Amniotic epithelial cell (primary cell): ENCODE measurements at regions not wholly inside any gene's neighbourhood (a gene's known extent, or its start where the extent isn't known, plus 50 kb on each side); places are given as distances from the start of the nearest gene placed in this dataset.

Experiments
- DNase-seq: peaks from one replicate; pipeline ENCODE4 v3.0.0-alpha.2; 2010; ENCODE audit warnings: low read depth

DNA sequence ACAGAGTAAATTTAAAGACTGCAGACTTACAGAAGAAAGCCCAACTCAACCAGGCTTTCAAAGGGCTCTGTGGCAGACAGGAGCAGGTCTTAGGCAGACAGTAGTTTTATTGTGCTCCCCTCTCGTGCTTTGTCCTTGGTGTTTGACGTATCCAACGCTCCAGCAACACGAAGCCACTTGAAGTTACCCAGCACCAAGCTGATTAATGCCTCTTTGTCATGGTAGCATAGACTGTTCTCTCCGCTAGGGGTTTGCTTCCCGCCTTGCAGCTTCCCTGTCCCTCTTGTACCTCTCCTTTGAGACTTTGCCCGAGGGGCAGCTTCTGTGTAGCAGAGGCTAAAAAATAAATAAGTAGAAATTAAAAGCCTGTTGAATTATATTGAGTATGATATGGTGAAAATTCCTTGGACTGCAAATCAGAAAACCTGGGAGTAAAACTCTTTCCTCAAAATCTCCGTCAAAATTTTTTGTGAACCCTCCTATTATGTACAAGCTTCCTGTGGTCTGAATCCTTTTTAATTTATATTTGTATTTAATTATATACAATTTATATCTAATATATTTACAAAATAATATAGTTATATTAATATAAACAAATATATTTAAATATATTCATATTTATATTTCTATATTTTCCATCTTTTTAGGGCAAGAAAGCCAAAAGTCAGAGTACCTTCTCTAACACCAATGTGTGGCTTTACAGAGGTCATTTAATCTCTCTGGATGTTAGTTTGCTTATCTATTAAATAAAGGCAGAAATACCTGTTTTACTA lies 405.4 kb downstream of the DMAC1 start:
- DNase-seq: no peak

- DNase-seq: no peak
These were observed 407.4 kb downstream of the DMAC1 start for GRCh38 chr9:7392148-7392547.

GRCh38 chr9:7388755-7389154 lies 410.8 kb downstream of the DMAC1 start:
- no peak for DNase-seq

- no peak for DNase-seq
These were observed 411.7 kb downstream of the DMAC1 start for GRCh38 chr9:7387840-7388239.

GRCh38 chr9:7382304-7382703 lies 417.3 kb downstream of the DMAC1 start:
- no peak for DNase-seq

DNA sequence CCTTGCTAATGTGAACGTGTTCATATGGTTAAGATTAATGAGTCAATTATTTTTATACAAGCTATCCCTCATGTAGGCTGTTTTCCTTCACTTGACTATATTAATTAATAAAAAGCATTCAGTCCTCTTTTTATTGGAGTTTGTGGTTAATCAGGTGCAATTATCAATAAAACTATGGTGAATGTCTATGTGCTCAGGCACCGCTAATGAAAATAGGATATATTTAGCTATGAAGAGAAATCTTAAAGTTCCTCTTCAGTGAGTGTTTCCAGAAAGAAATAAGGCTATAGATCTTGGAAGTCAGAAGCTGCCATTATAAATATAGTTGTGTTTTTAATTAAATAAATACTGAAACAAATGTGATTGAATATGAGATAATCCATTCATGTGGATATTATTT lies 422.1 kb downstream of the DMAC1 start:
- no peak for DNase-seq

GRCh38 chr9:7376833-7377232 lies 422.7 kb downstream of the DMAC1 start:
- DNase-seq: no peak

DNA sequence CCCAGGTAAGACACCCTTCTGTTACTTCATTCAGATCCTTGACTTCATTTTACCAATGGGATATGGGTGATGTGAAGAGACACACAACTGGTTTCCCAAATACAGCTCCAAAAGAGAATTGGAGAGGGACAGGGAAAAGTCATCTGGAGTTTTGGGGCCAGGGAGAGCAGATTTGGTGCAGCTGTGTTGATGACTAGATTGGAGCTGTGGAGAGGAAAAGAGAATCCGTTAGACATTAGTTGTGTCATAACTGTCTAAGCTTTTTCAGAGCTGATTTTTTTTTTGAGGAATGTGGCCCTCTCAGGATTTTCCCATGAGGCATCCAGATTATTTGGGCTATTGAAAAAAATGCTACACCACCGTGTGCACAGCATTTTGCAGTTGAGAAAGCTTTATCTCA lies 423.4 kb downstream of the DMAC1 start:
- DNase-seq: no peak

DNA sequence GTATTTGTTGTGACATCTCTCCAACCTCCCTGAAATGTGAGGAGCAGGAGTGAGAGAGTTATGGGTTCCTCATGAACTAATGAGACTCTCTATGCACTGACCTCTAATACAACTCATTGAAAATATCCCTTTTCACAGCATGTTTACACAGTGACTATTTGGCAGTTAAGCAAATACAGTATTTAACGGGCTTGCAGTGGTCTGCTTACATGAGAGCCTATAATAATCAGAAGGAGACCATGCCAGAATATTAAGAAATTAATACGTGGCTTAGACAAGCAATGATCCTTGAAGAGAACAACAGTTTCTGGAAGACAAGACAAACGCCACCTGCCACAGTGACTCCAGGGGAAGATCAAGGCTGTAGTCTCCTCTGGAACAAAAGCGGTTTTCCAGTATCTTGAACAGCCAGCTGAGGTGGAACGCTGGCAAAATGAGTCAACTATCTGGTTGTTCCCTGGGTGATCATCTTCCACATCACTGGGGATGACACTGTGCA lies 424.5 kb downstream of the DMAC1 start:
- DNase-seq: no peak

GRCh38 chr9:7370988-7371387 lies 428.6 kb downstream of the DMAC1 start:
- DNase-seq: no peak

- DNase-seq: no peak
These were observed 429.2 kb downstream of the DMAC1 start for GRCh38 chr9:7370381-7370780.

DNA sequence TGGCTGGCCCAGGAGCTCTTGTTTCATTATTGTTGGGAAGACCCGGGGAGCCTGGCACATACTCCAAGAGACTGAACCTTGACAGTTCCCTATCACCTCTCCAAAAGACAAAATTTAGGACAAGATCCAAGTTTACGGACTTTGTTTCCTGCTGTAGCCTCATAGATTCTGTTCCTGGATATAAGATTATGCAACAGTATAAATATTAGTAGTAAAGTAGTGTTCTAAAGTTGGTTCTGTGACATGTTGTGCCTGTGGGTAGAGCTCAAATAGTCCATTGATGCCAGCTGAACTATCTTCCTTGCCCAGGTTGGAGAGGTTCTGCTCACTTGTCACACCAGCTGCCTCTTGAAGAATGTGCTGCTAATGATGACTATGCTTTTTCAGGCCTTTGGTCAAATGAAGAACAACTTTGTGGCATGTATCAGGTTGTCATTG lies 430.2 kb downstream of the DMAC1 start:
- no peak for DNase-seq

GRCh38 chr9:7368410-7369292 lies 430.9 kb downstream of the DMAC1 start:
- DNase-seq: peak; percentile 96

DNA sequence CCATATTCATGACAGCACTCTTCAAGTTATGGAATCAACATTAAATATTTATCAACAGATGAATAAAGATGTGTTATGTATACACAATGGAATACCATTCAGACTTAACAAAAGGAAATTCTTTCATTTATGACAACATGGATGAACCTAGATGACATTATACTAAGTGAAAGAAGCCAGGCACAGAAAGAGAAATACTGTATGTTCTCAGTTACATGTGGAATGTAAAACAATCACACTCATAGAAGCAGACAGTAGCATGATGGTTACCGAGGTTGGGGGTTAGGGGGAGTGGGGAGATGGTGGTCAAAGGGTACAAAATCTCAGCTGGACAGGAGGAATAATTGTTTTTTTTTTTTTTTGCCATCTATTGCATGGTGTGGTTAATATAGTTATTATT lies 431.9 kb downstream of the DMAC1 start:
- peak; percentile 28 for DNase-seq

- no peak for DNase-seq
These were observed 433.5 kb downstream of the DMAC1 start for GRCh38 chr9:7366121-7366520.

DNA sequence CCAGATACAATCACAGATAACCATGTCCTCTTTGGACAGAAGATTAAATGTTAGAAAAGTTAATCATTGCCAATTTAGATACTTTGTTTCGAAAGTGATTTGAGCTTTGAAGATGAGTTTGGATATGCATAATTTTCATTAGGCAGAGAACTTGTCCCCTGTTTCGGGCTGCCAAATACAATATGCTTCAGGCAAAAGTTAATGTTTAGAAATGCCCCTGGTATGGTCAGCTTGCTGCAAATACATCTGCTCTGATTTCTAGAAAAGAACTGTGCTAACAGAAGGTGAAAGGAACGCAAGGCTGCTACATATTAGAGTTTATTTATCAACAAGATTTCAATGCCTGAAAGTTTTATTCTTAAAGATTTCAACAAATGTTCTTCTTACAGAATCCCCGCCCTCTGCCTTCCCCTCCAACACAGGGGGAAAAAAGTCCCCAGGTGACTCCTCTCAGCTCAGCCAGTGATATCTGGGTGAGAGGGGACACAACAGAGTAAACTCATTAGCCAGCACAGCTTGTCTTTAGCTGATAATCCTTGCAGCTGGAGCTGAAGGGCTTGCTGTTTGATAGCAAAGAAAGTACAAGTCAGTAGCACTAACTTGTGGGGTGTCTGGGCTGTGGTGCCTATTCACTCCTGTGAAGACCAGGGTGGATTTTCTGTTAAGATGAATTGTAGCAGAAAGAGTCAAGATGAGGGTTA lies 435.7 kb downstream of the DMAC1 start:
- no peak for DNase-seq

DNA sequence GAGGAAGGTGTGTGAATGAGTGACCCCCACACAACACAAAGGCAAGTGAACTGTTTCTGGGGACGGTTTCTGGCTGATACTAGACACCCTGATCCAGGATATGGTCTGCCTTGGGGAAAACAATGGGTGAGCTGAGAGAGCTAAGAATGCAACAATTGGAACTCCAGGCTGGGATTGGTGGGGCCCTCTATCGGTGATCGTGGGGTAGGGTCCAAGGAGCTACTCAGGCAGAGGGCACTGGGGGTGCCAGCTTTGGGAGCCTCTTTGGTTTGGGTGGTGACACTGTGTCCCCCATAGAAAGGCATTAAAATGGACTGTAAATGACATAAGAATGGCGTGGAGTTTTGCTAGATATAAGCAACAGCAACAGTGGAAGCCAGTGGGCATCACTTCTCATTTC lies 439.1 kb downstream of the DMAC1 start:
- no peak for DNase-seq

- no peak for DNase-seq
These were observed 440.7 kb downstream of the DMAC1 start for GRCh38 chr9:7358876-7359275.

GRCh38 chr9:7354704-7355103 lies 444.9 kb downstream of the DMAC1 start:
- no peak for DNase-seq

DNA sequence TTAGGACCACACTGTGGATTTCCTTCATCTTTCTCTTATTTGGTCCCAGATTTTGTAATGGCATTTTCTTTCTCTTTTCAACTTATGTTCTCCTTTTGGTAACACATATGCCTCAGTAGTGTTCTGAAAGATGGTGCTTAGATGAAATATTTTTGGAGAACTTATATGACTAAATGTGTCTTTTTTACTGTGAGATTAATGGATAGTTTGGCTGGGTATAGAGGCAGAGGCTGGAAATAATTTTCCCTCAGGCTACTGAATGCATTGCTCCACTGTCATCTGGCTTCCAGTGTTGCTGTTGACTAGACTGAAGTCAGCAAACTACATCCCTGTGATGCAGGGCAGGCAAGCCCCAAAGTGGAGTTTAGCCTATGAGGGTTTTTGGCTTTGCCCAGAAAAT lies 450.9 kb downstream of the DMAC1 start:
- DNase-seq: no peak

DNA sequence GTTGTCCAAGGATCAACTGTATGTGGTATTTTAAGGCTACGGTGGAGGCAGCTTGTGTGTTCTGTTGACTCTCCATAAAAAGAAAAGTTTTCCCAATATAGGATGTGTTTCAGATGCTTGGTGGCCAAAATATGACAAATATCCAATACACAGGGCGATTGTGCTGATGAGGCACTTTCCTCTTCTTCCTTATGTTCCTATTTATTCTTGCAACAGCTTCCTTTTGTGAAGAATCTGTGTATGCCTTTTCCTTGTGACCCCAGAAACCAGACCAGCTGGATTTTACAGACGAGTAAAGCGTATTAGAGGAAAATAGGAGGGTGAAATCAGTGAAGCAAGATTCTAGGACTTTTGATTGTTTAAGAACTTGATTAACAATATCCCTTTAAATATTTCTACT lies 452.0 kb downstream of the DMAC1 start:
- DNase-seq: no peak

DNA sequence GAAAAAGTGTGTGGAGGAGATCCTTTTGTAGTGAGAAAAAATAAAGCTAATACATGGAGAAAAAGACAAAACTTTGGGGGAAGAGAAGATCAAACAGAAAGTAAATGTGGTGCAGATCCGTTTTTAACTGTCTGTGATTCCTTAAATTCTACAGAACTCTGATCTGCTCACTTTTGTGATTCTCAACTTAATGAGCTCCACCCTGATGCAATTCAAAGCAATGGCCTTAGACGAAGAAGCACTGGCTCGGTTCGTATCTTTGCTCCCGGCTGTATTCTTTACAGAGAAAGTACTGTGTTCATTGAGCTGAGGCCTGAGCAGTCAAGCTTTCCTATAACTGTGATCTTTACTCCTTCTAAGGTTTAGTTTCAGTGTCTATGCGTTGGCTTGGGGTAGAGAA lies 453.4 kb downstream of the DMAC1 start:
- no peak for DNase-seq

GRCh38 chr9:7342736-7343135 lies 456.8 kb downstream of the DMAC1 start:
- DNase-seq: no peak
